GM12873 (cell line): ENCODE measurements at regions not wholly inside any gene's neighbourhood (a gene's known extent, or its start where the extent isn't known, plus 50 kb on each side); places are given as distances from the start of the nearest gene placed in this dataset.

Source experiments
- TF ChIP-seq, protein P1 (sequence below): IDR thresholded peaks from 2 replicates; pipeline ENCODE4 v1.5.1; 2012; ENCODE audit warnings: low read depth, mild to moderate bottlenecking, moderate library complexity, low read length, control low read depth; ENCODE audit not compliant: insufficient read depth; ENCODE audit errors: missing control alignments

DNA sequence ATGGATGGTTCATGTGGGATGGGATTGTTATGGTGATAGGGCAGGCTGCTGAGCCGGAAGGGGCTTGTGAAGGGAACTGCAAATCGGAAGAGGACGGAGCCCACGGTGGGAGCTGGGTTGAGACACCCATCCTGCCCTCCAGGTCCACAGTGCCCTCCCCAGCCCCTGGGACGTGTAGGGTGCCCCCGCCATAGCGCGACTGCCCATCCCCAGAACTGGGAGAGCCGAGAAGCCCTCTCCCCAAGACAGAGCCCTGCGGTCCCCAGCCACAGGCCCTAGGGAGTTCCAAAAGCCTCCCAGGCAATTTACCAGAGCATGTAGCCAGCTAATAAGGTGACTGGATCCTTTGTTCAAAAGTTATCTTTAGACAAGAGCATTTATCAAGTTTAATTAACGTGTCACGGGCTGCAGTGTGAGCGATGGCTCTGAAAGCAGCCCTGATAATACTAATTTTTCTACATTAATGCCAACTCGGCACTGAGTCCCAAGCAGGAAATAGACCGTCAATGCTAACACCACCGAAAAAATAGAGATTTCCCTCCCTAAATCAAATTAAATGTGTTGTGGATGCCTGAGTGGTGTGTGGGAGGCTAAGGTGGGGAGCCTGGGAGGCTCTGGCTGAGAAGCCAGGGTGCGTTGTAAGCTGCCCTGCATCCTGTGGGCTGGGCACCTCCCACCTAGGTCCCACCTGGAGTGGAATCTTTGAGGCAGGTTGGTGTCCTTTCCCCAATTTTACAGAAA lies 76.8 kb upstream of the RTL6 start:
- TF ChIP-seq, protein P1, sequence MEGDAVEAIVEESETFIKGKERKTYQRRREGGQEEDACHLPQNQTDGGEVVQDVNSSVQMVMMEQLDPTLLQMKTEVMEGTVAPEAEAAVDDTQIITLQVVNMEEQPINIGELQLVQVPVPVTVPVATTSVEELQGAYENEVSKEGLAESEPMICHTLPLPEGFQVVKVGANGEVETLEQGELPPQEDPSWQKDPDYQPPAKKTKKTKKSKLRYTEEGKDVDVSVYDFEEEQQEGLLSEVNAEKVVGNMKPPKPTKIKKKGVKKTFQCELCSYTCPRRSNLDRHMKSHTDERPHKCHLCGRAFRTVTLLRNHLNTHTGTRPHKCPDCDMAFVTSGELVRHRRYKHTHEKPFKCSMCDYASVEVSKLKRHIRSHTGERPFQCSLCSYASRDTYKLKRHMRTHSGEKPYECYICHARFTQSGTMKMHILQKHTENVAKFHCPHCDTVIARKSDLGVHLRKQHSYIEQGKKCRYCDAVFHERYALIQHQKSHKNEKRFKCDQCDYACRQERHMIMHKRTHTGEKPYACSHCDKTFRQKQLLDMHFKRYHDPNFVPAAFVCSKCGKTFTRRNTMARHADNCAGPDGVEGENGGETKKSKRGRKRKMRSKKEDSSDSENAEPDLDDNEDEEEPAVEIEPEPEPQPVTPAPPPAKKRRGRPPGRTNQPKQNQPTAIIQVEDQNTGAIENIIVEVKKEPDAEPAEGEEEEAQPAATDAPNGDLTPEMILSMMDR, result no peak

DNA sequence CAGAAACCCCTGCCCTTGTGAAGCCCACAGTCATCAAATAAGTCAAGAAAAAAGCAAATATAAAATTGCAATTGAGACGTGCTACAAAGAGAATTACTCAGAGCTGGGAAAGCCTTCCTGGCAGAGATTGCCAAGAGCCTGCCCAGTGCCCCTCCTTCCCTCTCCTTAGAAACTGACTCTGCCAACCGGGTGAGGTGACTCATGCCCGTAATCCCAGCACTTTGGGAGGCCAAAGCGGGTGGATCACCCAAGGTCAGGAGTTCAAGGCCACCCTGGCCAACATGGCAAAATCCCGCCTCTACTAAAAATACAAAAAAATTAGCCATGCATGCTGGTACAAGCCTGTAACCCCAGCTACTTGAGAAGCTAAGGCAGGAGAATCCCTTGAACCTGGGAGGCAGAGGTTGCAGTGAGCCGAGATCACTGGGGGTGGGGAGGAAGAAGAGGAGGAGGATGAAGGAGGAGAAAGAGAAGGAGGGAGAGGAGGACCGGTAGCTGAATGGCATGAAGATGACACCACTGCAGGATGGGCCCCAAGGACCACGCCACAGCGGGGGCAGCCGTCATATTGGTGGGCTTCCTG lies 76.1 kb upstream of the RTL6 start:
- TF ChIP-seq, protein P1, result no peak

DNA sequence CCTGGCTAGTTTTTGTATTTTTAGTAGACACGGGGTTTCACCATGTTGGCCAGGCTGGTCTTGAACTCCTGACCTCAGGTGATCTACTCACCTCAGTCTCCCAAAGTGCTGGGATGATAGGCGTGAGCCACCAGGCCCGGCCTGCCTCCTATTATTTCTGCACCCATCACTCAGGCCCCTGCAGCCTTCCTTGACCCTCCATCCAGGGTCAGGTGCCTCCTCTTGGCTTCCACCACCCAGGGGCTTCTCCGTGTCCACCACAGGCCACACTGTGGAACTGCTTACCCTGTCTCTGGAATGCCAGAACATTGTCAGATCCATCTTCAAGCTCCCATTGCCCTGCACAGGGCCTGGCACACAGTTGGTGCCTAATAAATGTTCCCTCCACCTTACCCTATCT lies 75.4 kb upstream of the RTL6 start:
- TF ChIP-seq, protein P1, result no peak

DNA sequence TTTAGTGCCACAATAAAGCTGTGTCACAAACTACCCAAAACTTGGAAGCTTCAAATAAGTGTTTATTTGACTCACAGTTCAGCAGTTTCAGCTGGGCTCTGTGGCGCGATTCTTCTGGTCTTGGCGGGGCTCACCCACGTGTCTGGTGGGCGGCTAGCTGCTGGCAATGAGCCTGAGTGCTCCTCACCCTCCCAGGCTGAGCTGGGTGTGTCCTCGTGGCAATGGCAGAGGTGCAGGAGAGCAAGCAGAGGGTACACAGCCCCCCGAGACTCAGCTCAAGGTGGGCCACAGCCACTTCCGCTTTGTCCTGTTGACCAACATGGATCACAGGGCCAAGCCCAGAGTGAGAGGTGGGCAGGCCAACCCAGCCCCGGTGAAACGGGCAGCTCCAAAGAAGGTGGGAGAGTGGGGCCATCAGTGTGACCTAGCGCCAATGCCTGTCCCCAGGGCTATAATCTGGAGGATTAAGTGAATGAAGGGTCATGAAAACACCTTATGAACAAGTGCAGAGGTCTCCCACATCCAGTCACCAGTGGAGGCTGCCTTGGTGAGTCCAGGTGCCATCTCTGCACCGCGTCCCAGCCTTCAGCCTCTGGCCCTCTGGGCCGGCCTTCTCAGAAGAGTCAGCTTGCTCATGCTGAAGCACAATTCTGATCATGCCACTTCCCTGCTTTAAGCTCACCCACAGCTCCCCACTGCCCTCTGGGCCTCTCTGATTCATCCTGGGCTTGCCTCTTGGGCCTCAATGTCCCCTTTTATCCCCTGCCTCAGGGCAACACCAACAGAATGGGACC lies 74.6 kb upstream of the RTL6 start:
- TF ChIP-seq, protein P1, result no peak

GRCh38 chr22:44571566-44572413 lies 73.8 kb upstream of the RTL6 start:
- TF ChIP-seq, protein P1, result no peak

GRCh38 chr22:44570476-44571445 lies 72.7 kb upstream of the RTL6 start:
- TF ChIP-seq, protein P1, result no peak
